Stimulated activated CD4-positive, alpha-beta T cell treated with anti-CD3 and anti-CD28 coated beads, Interleukin-15, amount 100 ng/mL, for 48 hours (primary cell): ENCODE measurements at regions not wholly inside any gene's neighbourhood (a gene's known extent, or its start where the extent isn't known, plus 50 kb on each side); places are given as distances from the start of the nearest gene placed in this dataset.
A peak's percentile ranks its signal among the peaks of the same experiment; 100 is the strongest.
"Not testable (repeated sequence)": the region's sequence is repeated elsewhere in the genome, so short reads cannot be mapped to it uniquely, and the experiment has no call there.

Experiments used
- DNase-seq, 2 donors: peaks; one replicate each; pipeline ENCODE4 v3.0.0-alpha.2; 2020; ENCODE audit warnings: low read depth in 2 of 2

GRCh38 chr14:106474261-106475028 is 948.1 kb downstream of the TMEM121 start:
- peak; percentile 10 to 12 for DNase-seq

DNA sequence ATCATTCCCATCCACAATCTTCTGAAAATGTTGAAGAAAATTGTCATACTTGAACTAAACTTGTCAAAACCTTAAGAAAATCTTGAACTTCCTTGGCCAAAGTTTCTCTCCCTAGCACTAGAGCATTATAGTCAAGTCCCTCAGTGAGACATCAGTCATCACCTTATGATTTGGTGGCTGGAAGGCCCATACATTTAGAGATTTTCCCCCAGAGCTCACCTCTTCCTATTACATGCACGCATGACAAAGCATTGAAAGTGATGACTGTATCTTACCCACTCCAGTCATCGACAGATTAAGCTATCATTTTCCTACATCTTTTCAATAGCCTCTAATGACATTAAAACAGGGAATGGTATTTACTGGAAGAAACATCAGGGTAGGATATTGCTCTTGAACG is 948.8 kb downstream of the TMEM121 start:
- DNase-seq, result peak; percentile 11 to 13

DNA sequence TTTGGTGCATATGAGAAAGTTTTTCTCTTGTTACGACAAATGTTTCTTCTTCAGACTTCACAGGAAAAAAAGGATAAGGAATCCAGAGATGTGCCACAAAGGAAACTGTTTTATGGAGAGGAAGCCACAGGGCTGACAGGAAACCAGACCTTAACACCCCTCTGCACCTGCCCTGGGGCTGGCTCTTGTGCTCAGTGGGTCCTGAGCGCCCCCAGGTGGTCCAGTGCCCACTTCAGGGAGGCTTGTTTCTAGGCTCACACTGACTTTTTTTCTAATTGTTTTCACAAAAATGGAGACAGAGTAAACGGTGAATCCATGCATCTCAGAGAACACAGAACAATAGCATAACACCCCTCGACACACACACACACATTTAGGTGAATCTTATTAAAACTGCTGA is 951.2 kb downstream of the TMEM121 start:
- DNase-seq, result not testable (repeated sequence)

GRCh38 chr14:106480287-106480686 is 953.9 kb downstream of the TMEM121 start:
- DNase-seq, result not testable (repeated sequence)

DNA sequence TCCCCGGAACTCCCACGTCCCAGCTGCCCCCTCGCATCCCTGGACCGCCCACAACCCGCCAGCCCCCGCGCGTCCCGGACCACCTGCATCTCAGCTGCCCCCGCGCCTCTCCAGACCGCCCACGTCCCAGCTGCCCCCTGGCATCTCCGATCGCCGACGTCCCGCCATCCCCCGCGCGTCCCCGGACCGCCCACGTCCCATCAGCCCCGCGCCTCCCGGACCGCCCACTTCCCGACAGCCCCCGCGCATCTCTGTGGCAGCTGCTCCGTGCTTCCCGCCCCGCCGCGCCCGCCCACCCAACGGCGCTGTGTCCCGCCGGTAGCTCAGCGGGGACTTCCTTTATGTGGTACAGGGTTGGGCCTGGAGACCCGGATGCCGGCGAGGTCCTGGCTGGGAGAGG is 955.8 kb downstream of the TMEM121 start:
- not testable (repeated sequence) for DNase-seq

GRCh38 chr14:106487600-106487999 is 961.2 kb downstream of the TMEM121 start:
- no peak for DNase-seq

GRCh38 chr14:106488291-106488690 is 961.9 kb downstream of the TMEM121 start:
- DNase-seq, result no peak

GRCh38 chr14:106489112-106489881 is 962.9 kb downstream of the TMEM121 start:
- peak in 1 of 2 donors; percentile 47 for DNase-seq

DNA sequence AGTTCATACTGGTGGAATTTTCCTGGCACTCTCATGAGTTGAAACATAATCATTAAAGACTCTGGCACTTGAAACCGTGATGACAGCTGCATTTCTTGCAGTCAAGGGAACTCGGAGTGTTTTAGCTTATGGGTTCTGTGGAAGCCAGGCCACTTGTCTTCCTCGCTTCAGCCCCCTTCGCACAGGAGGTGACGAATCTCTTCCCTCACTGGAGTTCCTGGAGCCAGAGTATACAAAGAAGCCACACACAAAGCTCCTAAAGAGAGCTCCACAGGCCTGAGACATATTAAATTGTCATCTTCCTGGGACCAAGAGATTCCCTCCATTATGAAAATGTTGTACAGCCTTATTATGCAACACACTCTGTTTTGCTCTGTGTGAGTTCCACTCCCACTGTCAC is 964.1 kb downstream of the TMEM121 start:
- DNase-seq, result no peak

DNA sequence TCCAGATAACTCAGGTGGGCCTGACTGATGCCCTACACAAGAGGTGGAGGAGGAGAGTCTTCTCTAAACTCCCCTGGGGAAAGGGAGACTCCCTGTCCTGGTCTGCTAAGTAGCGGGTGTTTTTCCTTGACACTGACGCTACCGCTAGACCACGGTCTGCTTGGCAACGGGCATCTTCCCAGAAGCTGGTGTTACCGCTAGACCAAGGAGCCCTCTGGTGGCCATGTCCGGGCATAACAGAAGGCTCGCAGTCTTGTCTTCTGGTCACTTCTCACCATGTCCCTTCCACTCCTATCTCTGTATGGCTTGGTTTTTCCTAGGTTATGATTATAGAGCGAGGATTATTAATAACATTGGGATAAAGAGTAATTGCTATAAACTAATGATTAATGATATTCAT is 965.5 kb downstream of the TMEM121 start:
- no peak for DNase-seq

DNA sequence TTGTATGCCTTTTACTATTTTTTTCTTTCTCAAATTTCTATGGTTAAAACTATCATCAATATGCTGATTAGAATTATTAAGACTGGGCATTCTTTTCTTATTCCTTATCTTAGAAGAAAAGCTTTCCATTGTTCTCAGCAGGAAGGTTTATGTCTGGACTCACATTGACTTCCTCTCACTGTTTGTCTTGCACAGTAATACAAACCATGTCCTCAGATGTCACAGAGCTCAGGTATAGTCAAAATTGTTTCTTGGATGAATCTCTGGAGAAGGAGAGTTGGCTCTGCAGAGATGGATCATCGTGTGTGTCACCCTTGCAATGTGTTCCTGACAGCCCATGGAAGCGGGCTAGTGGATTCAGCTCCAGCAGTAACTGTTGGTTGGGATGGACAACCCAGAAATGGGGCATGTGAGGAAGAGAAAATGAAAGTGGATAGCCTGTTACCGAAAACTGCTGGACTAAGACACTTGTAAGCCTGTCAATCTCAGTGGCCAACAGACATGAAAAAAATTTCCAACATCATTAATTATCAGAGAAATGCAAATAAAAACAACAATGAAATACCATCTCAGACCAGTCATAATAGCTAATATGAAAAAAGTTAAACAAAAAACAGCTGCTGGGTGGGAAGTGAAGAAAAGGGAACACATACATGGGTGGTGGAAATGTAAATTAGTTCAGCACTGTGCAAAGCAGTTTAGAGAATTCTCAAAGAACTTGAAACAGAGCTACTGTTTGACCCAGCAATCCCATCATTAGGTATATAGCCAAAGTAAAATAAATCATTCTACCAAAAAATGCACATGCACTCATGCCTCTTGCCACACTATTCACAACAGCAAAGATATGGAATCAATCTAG is 967.8 kb downstream of the TMEM121 start:
- no peak for DNase-seq

DNA sequence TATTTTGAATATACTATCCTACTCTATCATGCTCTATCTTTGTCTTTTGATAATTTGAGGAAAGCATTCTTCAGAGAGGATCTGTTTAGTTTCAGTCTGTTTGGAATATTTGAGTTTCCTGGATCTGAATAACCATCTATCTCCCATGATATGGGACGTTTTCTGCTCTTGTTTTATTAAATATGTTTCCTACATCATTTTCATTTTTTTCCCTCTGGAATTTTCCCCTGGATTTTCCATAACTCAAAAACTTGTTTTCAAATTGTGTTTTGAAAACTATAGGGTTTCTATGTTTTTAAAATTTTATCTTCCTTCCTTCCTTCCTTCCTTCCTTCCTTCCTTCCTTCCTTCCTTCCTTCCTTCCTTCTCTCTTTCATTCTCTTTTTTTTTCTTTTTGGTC is 974.2 kb downstream of the TMEM121 start:
- no peak for DNase-seq

GRCh38 chr14:106501898-106502297 is 975.5 kb downstream of the TMEM121 start:
- DNase-seq, result no peak

- no peak for DNase-seq
Observed at GRCh38 chr14:106505366-106505765, 979.0 kb downstream of the TMEM121 start.

GRCh38 chr14:106506881-106507305 is 980.5 kb downstream of the TMEM121 start:
- DNase-seq, result peak in 1 of 2 donors; percentile 30

DNA sequence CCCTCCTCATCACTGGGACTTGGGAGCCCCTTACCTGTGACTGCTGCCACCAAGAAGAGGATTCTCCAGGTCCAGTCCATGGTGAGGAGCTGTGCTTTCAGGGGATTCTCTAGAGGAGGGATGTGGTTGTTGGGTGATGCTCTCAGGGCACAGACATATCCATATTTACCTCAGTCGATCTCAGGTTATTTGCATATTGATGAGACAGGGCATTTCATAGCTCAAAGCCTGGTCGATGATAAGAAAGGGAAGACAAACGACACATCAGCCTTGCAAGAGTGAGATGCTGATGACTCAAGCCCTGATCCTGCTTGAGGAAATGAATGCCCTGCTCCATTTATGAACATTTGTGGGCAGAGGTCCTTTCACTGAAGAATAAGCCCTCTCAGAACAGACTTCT is 981.0 kb downstream of the TMEM121 start:
- no peak for DNase-seq

- no peak for DNase-seq
Observed at GRCh38 chr14:106508216-106508615, 981.8 kb downstream of the TMEM121 start.

DNA sequence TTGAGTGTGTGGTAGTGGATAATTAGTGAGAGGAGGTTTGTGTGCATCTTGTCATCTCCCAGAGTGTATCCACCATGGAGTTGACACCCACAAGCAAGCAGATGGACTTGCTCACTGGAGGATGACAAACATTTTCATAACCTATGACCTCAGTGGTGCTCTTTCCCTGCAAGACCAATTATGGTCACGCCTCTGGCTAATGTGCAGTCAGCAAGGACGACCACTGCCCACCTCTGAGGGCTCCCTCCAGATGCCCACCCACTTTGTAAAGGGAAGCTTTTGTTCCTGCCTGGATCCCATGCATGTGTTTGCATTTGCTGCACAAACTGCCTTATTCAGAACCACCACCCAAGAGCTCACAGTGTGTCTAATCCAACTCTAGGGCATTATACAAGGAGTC is 982.8 kb downstream of the TMEM121 start:
- no peak for DNase-seq

- no peak for DNase-seq
Observed at GRCh38 chr14:106509807-106510206, 983.4 kb downstream of the TMEM121 start.

- DNase-seq, result peak; percentile 4 to 38
Observed at GRCh38 chr14:106511006-106511799, 984.8 kb downstream of the TMEM121 start.

- no peak for DNase-seq
Observed at GRCh38 chr14:106511800-106512198, 985.4 kb downstream of the TMEM121 start.
